K562 (cell line): ENCODE measurements at regions not wholly inside any gene's neighbourhood (a gene's known extent, or its start where the extent isn't known, plus 50 kb on each side); places are given as distances from the start of the nearest gene placed in this dataset.

Experiments
- ATAC-seq: fragments of 200-7000 bp; cut with Tn5 transposase; 3 replicates; pipeline ENCODE4 v1.9.1; 2020; ENCODE audit warnings: moderate library complexity
- BruUV-seq: library from RNA; stranded (reverse); fragments of 400-500 nt; replicated peaks from 2 replicates; lab custom pipeline; 2021; lab: Mats Ljungman, UMichigan
- CTCF ChIA-PET: fragments of 300-600 bp; formaldehyde crosslinking; extraction: SDS; loops from one replicate; lab custom pipeline; 2021; ENCODE audit warnings: low intra/inter-chr PET ratio; lab: Yijun Ruan, JAX
- POLR2A ChIA-PET: fragments of 300-600, 350-650 bp; sonication (Branson Sonifier 250); formaldehyde crosslinking; extraction: SDS; loops from one replicate; lab custom pipeline; 2021; ENCODE audit warnings: antibody characterized with exemption, inconsistent platforms; lab: Yijun Ruan, JAX
- DNase-seq, 4 experiments: peaks; one replicate each; pipeline versions ENCODE4 v3.0.0 to v3.0.0-alpha.2; 2011 to 2018; ENCODE audit warnings: low spot score in 3 of 4, mixed read lengths in 3 of 4; ENCODE audit errors: extremely low read depth in 1 of 4
- FAIRE-seq: peaks from 2 replicates; lab custom pipeline; 2011; peaks lifted over from hg19 to GRCh38; lab: Jason Lieb, UNC
- H2AFZ ChIP-seq: 2 replicates; pipeline ENCODE4 v1.6.0; 2011; ENCODE audit warnings: low read depth, low read length, control low read depth, inconsistent platforms
- H3K27ac ChIP-seq: fragments of 200-600 bp; 3 replicates; pipeline ENCODE4 v1.8.0; 2011; ENCODE audit warnings: low read depth, mild to moderate bottlenecking, control low read depth, inconsistent platforms, low read length, moderate library complexity, mixed read lengths; ENCODE audit errors: extremely low read depth
- H3K27me3 ChIP-seq, 2 experiments: fragments of 300-600 bp in 1 of 2; 2 replicates in 1 of 2; 3 replicates in 1 of 2; pipeline versions ENCODE4 v1.6.0 to v1.8.0; 2011; ENCODE audit warnings: inconsistent platforms in 2 of 2, low read length in 2 of 2, mild to moderate bottlenecking in 1 of 2, mixed read lengths in 1 of 2, moderate library complexity in 1 of 2; ENCODE audit not compliant: control insufficient read depth in 2 of 2, insufficient read depth in 2 of 2
- H3K36me3 ChIP-seq: fragments of 300-600 bp; 3 replicates; pipeline ENCODE4 v1.8.0; 2011; ENCODE audit warnings: mild to moderate bottlenecking, low read length, inconsistent platforms; ENCODE audit not compliant: control insufficient read depth, insufficient read depth
- H3K4me1 ChIP-seq, 2 experiments: fragments of 200-600 bp in 1 of 2; replicated peaks in 1 of 2; 2 replicates in 1 of 2; 3 replicates in 1 of 2; pipeline versions ENCODE4 v1.5.1 to v1.8.0; 2011; ENCODE audit warnings: inconsistent platforms in 2 of 2, low read length in 2 of 2, mild to moderate bottlenecking in 1 of 2, mixed read lengths in 1 of 2, moderate library complexity in 1 of 2; ENCODE audit not compliant: control insufficient read depth in 2 of 2, insufficient read depth in 2 of 2
- H3K4me2 ChIP-seq: 2 replicates; pipeline ENCODE4 v1.6.1; 2011; ENCODE audit warnings: low read length, control low read depth, inconsistent platforms, mixed read lengths; ENCODE audit not compliant: insufficient read depth
- H3K4me3 ChIP-seq: fragments of 200-600 bp; sonication (generic), shearing (Covaris generic); 2 replicates; pipeline ENCODE4 v1.5.1; 2016; ENCODE audit warnings: control low read depth, inconsistent platforms
- H3K79me2 ChIP-seq: fragments of 200-600 bp; 3 replicates; pipeline ENCODE4 v1.8.0; 2011; ENCODE audit warnings: low read length, inconsistent platforms; ENCODE audit not compliant: control insufficient read depth, insufficient read depth
- H3K9ac ChIP-seq, 2 experiments: 2 replicates each; pipeline versions ENCODE4 v1.6.0 to v1.6.1; 2011; ENCODE audit warnings: low read depth in 2 of 2, low read length in 2 of 2, control low read depth in 1 of 2, inconsistent platforms in 1 of 2, mild to moderate bottlenecking in 1 of 2, mixed read lengths in 1 of 2; ENCODE audit not compliant: insufficient read depth in 1 of 2
- H3K9me1 ChIP-seq: one replicate; pipeline ENCODE4 v1.6.0; 2011; ENCODE audit warnings: inconsistent platforms, mild to moderate bottlenecking, low read length, moderate library complexity; ENCODE audit not compliant: control insufficient read depth, insufficient read depth
- H3K9me3 ChIP-seq: replicated peaks from 2 replicates; pipeline ENCODE4 v1.5.1; 2011; ENCODE audit warnings: low read depth, low read length, inconsistent platforms; ENCODE audit not compliant: control insufficient read depth, insufficient read depth
- H4K20me1 ChIP-seq: replicated peaks from 2 replicates; pipeline ENCODE4 v1.6.1; 2011; ENCODE audit warnings: low read length, inconsistent platforms, mixed read lengths; ENCODE audit not compliant: control insufficient read depth, insufficient read depth
- CHD4 ChIP-seq: fragments of 200-600 bp; sonication (generic); IDR thresholded peaks from 3 replicates; pipeline ENCODE4 v1.6.1; 2012; ENCODE audit warnings: low read depth, mild to moderate bottlenecking, mixed read lengths, low read length, inconsistent platforms; ENCODE audit not compliant: insufficient read depth, insufficient replicate concordance, poor library complexity, severe bottlenecking
- HMG20A ChIP-seq: fragments of 450-650 bp; formaldehyde crosslinking; conservative IDR thresholded peaks from 2 replicates; pipeline ENCODE4 v1.4.0; 2020; ENCODE audit warnings: mild to moderate bottlenecking, mixed read lengths
- NR0B1 ChIP-seq: fragments of 450-650 bp; IDR thresholded peaks from one replicate; pipeline ENCODE4 v1.6.1; 2018; ENCODE audit warnings: mild to moderate bottlenecking, moderate library complexity; ENCODE audit not compliant: partially characterized antibody
- SETDB1 ChIP-seq: IDR thresholded peaks from one replicate; pipeline ENCODE4 v1.6.1; 2012; ENCODE audit warnings: low read length, control low read depth, inconsistent platforms
- ZBTB11 ChIP-seq, 3 experiments: fragments of 200-800 bp in 1 of 3; fragments of 250-450 bp in 1 of 3; fragments of 450-650 bp in 1 of 3; sonication (Bioruptor Pico) in 1 of 3; sonication (Bioruptor generic) in 1 of 3; formaldehyde crosslinking in 1 of 3; IDR thresholded peaks; 2 replicates each; pipeline versions ENCODE4 v1.6.1 to v1.8.0; 2016 to 2022; ENCODE audit warnings: mild to moderate bottlenecking in 2 of 3, missing genetic modification characterization in 2 of 3, missing compliant biosample characterization in 1 of 3, moderate library complexity in 1 of 3
- ZNF512 ChIP-seq: IDR thresholded peaks from 2 replicates; pipeline ENCODE4 v1.6.1; 2016; ENCODE audit warnings: missing genetic modification characterization, missing compliant biosample characterization
- ZNF699 ChIP-seq: fragments of 250-450 bp; sonication (Bioruptor Pico); IDR thresholded peaks from 2 replicates; pipeline ENCODE4 v1.8.0; 2021; ENCODE audit warnings: mild to moderate bottlenecking, moderate library complexity; ENCODE audit not compliant: insufficient replicate concordance
- ZNF77 ChIP-seq: fragments of 250-450 bp; sonication (Bioruptor Pico); IDR thresholded peaks from 2 replicates; pipeline ENCODE4 v1.5.0; 2020
- WGBS: fragments of 100-300 bp; shearing (Covaris generic); methylation state at CpG from one replicate; pipeline ENCODE4 v1.1.6; 2016; ENCODE audit warnings: low coverage, mixed read lengths; ENCODE audit not compliant: insufficient coverage; ENCODE audit errors: missing lambda C conversion rate; 5-methylcytosine and 5-hydroxymethylcytosine counted together
- in situ Hi-C: fragments of 300-500 bp; cut with MboI; formaldehyde crosslinking; loops from 4 replicates; pipeline ENCODE4 v1.15.0; 2018; ENCODE audit warnings: inconsistent platforms, mixed read lengths
- intact Hi-C: fragments of 100-400 bp; cut with micrococcal nuclease; formaldehyde crosslinking; loops from 2 replicates; pipeline ENCODE4 v1.14.2; 2022
- TF ChIP-seq, protein P1 (sequence below): sonication (generic); formaldehyde crosslinking; IDR thresholded peaks from 2 replicates; pipeline ENCODE4 v1.8.1; 2023; ENCODE audit warnings: mild to moderate bottlenecking, missing genetic modification reagents, moderate library complexity
- TF ChIP-seq, protein P2 (sequence below): sonication (generic); formaldehyde crosslinking; IDR thresholded peaks from 2 replicates; pipeline ENCODE4 v1.8.0; 2022; ENCODE audit warnings: mild to moderate bottlenecking, missing genetic modification reagents

DNA sequence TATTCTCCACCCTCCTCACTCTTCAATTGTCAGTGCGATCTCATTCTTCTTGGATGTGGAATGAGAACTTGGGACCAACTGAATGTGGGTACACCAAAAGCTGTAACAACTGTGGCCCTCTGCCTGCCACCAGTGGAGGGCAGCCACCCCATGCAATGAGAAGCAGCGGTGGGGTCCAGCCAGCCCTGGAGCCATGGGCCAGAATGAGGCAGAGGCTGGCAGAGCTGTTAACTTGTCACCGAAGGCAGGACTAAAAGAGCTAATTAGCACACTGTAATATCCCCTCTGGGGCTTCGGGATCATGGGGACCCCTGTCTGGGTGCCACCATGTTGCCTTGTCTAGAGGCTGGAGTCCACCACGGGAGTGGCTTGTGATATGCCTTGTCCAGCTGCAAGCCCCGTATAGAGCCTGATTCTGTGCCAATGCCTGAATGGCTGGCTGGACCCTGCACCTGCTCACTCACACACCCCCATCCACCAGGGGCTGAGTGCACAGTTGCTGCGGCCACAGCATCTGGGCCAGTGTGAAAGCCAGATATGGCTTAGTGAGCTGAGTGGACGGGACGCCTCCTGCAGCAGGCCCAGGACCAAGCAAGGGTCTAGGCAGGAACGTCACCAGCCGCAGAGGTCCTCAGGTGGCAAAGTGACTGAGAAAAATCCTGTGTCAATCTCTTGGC, 680.5 kb downstream of the DSC3 start:
- Histone ChIP-seq H3K9ac (no peak overlapping the region), H3K9me1 (no peaks in the 10 kb centered on the region), H3K4me3 (no peak overlapping the region), H3K4me2 (no peak overlapping the region), H2AFZ (peak overlapping the region; percentile 60), H3K27me3 (no peaks in the 10 kb centered on the region), H3K27ac (no peak overlapping the region), H3K79me2 (no peaks in the 10 kb centered on the region), H3K4me1 (peaks cover 0 to 9% of the 10 kb centered on the region in 2 experiments; a peak in 1 of 5 replicates), H4K20me1 (no peaks in the 10 kb centered on the region), H3K36me3 (no peaks in the 10 kb centered on the region), H3K9me3 (no peaks in the 10 kb centered on the region)
- ATAC-seq (peak; percentile 85), DNase-seq (peak in 1 of 4 experiments; percentile 53), FAIRE-seq (no peak)
- CTCF ChIA-PET: no interaction called here
- intact Hi-C loops (loop anchor here (5.0 kb wide), 1 partner anchor 525 kb away; no protein-coding TSS in a partner anchor), in situ Hi-C loops (no loop called here)
- POLR2A ChIA-PET: interaction anchor here (0.6 kb wide), 1 partner anchor 575 kb away, joined by 3 read pairs; no protein-coding TSS in a partner anchor
- 16% methylated on average over 11 of the region's 11 CpGs for WGBS
- BruUV-seq: no TSS peak
- TF ChIP-seq ZNF512 (tag) (no peak), CHD4 (no peak), SETDB1 (no peak), NR0B1 (no peak), ZBTB11 (CRISPR knock-in tag; IDR thresholded peaks at IDR 0.05) (no peak), ZNF699 (no peak), ZNF77 (CRISPR knock-in tag) (no peak), HMG20A (CRISPR knock-in tag) (no peak)
- TF ChIP-seq, protein P1, sequence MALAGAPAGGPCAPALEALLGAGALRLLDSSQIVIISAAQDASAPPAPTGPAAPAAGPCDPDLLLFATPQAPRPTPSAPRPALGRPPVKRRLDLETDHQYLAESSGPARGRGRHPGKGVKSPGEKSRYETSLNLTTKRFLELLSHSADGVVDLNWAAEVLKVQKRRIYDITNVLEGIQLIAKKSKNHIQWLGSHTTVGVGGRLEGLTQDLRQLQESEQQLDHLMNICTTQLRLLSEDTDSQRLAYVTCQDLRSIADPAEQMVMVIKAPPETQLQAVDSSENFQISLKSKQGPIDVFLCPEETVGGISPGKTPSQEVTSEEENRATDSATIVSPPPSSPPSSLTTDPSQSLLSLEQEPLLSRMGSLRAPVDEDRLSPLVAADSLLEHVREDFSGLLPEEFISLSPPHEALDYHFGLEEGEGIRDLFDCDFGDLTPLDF (CRISPR knock-in tag): no peak
- TF ChIP-seq, protein P2, sequence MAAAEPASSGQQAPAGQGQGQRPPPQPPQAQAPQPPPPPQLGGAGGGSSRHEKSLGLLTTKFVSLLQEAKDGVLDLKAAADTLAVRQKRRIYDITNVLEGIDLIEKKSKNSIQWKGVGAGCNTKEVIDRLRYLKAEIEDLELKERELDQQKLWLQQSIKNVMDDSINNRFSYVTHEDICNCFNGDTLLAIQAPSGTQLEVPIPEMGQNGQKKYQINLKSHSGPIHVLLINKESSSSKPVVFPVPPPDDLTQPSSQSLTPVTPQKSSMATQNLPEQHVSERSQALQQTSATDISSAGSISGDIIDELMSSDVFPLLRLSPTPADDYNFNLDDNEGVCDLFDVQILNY (CRISPR knock-in tag): no peak
